ENCODE measurements at regions not wholly inside any gene's neighbourhood (a gene's known extent, or its start where the extent isn't known, plus 50 kb on each side); places are given as distances from the start of the nearest gene placed in this dataset.

DNA sequence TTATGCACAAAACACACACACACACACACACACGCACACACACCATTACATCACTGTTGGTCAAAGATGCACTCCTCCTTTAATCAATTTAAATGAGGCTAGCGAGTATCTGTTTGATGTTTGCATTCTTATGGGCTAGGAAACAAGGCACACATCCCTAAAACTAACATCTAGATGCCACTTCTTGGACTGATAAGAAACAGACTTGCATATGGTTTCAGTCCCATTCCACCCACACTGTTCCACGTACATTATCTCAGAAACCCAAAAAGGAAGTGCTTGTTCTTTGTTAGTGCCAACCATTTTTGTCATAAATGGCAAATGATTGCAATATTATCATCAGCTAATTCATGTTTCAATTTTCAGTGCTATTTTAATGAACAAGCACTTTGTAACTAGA lies 69.5 kb downstream of the CCR1 start:
- intact Hi-C loops (cut with micrococcal nuclease) (no loop called here), dilution Hi-C loops (cut with HindIII; ENCODE audit: low sequenced_read_pairs, unreplicated experiment) (no loop called here), in situ Hi-C loops (cut with MboI; ENCODE audit: low sequenced_read_pairs) (no loop called here)
- no peak overlapping the region for H3K23ac ChIP-seq (ENCODE audit: low read depth, low read length)
- H3K27me3 ChIP-seq (ENCODE audit: control insufficient read depth, insufficient read depth, low read length), result peaks cover 19% of the 10 kb centered on the region
- no peak overlapping the region for H2BK5ac ChIP-seq (ENCODE audit: low read depth, low read length, poor library complexity, severe bottlenecking)
- H4K8ac ChIP-seq (ENCODE audit: low read depth in 2 of 2, low read length in 2 of 2), result no peak overlapping the region
- WGBS, 2 experiments (ENCODE audit: extremely low coverage in 2 of 2, insufficient read length in 1 of 2), result no CpG with 5 or more reads among the region's 3 CpGs
- H2AFZ ChIP-seq (replicated peaks; ENCODE audit: low read length, poor library complexity), result no peak overlapping the region
- H4K5ac ChIP-seq (ENCODE audit: low read depth, low read length), result no peak overlapping the region
- ChIA-PET CTCF (no interaction called here), POLR2A (ENCODE audit: unreplicated experiment) (no interaction called here)
- H3K4ac ChIP-seq (ENCODE audit: low read depth, low read length), result no peak overlapping the region
- no peak overlapping the region for H2BK120ac ChIP-seq (ENCODE audit: low read depth, low read length)
- H2BK15ac ChIP-seq (ENCODE audit: low read depth, low read length), result no peak overlapping the region
- no peak overlapping the region for H3K18ac ChIP-seq (ENCODE audit: low read depth, low read length)
- H2BK20ac ChIP-seq (ENCODE audit: low read depth, low read length), result no peak overlapping the region
- H3K9me3 ChIP-seq (ENCODE audit: control insufficient read depth, insufficient read depth, low read length), result no peaks in the 10 kb centered on the region
- H3K4me1 ChIP-seq (ENCODE audit: control insufficient read depth, insufficient read depth, low read length), result no peaks in the 10 kb centered on the region
- no peak overlapping the region for H3K14ac ChIP-seq (replicated peaks; ENCODE audit: low read depth, low read length)
- H4K20me1 ChIP-seq (ENCODE audit: insufficient read depth, low read length), result no peaks in the 10 kb centered on the region
- no peak overlapping the region for H3K4me3 ChIP-seq (ENCODE audit: insufficient read depth, low read depth, low read length)
- no peak overlapping the region for H2AK9ac ChIP-seq (replicated peaks; ENCODE audit: low read depth, low read length, poor library complexity)
- no peak overlapping the region for H3K56ac ChIP-seq (ENCODE audit: extremely low read depth, insufficient read depth, low read length)
- no TSS peak for BruUV-seq (replicated peaks)
- TF ChIP-seq RAD21 (IDR thresholded peaks at IDR 0.05; ENCODE audit: low read length) (no peak), NFE2L2 (IDR thresholded peaks at IDR 0.05; ENCODE audit: low read depth, low read length) (no peak), CHD1 (IDR thresholded peaks at IDR 0.05; ENCODE audit: low read depth, low read length) (no peak), MAFK (IDR thresholded peaks at IDR 0.05; ENCODE audit: low read depth, low read length) (no peak), MAZ (IDR thresholded peaks at IDR 0.05; ENCODE audit: borderline replicate concordance, low read depth, low read length) (no peak), BHLHE40 (IDR thresholded peaks at IDR 0.05; ENCODE audit: low read depth, low read length) (no peak), RFX5 (IDR thresholded peaks at IDR 0.05; ENCODE audit: low read depth, low read length) (no peak), FOS (IDR thresholded peaks at IDR 0.05; ENCODE audit: low read depth, low read length) (no peak), SMC3 (IDR thresholded peaks at IDR 0.05; ENCODE audit: low read depth, low read length) (no peak), MXI1 (IDR thresholded peaks at IDR 0.05; ENCODE audit: borderline replicate concordance, low read depth, low read length) (no peak), POLR2A (IDR thresholded peaks at IDR 0.05; ENCODE audit: low read depth, low read length) (no peak), RCOR1 (IDR thresholded peaks at IDR 0.05; ENCODE audit: insufficient replicate concordance, low read length) (no peak), CEBPB (IDR thresholded peaks at IDR 0.05; ENCODE audit: low read depth, low read length) (no peak)
- TF ChIP-seq, protein P1, sequence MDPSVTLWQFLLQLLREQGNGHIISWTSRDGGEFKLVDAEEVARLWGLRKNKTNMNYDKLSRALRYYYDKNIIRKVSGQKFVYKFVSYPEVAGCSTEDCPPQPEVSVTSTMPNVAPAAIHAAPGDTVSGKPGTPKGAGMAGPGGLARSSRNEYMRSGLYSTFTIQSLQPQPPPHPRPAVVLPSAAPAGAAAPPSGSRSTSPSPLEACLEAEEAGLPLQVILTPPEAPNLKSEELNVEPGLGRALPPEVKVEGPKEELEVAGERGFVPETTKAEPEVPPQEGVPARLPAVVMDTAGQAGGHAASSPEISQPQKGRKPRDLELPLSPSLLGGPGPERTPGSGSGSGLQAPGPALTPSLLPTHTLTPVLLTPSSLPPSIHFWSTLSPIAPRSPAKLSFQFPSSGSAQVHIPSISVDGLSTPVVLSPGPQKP (IDR thresholded peaks at IDR 0.05; ENCODE audit: borderline replicate concordance, low read depth, low read length), result no peak
- TF ChIP-seq, protein P2, sequence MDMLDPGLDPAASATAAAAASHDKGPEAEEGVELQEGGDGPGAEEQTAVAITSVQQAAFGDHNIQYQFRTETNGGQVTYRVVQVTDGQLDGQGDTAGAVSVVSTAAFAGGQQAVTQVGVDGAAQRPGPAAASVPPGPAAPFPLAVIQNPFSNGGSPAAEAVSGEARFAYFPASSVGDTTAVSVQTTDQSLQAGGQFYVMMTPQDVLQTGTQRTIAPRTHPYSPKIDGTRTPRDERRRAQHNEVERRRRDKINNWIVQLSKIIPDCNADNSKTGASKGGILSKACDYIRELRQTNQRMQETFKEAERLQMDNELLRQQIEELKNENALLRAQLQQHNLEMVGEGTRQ (IDR thresholded peaks at IDR 0.05; ENCODE audit: low read depth, low read length), result no peak
- TF ChIP-seq, protein P3, sequence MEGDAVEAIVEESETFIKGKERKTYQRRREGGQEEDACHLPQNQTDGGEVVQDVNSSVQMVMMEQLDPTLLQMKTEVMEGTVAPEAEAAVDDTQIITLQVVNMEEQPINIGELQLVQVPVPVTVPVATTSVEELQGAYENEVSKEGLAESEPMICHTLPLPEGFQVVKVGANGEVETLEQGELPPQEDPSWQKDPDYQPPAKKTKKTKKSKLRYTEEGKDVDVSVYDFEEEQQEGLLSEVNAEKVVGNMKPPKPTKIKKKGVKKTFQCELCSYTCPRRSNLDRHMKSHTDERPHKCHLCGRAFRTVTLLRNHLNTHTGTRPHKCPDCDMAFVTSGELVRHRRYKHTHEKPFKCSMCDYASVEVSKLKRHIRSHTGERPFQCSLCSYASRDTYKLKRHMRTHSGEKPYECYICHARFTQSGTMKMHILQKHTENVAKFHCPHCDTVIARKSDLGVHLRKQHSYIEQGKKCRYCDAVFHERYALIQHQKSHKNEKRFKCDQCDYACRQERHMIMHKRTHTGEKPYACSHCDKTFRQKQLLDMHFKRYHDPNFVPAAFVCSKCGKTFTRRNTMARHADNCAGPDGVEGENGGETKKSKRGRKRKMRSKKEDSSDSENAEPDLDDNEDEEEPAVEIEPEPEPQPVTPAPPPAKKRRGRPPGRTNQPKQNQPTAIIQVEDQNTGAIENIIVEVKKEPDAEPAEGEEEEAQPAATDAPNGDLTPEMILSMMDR (conservative IDR thresholded peaks at IDR 0.05; ENCODE audit: low read depth, low read length), result no peak
- no peaks in the 10 kb centered on the region for H3K9me1 ChIP-seq (ENCODE audit: insufficient read depth, low read length)
- H3K4me2 ChIP-seq (ENCODE audit: low read depth, low read length), result no peak overlapping the region
- H3K9ac ChIP-seq (ENCODE audit: low read depth, low read length), result no peak overlapping the region
- H4K91ac ChIP-seq (ENCODE audit: insufficient read depth, low read depth, low read length), result no peak overlapping the region
- no peaks in the 10 kb centered on the region for H3K36me3 ChIP-seq (ENCODE audit: control insufficient read depth, insufficient read depth, low read length)
- H3K79me1 ChIP-seq (ENCODE audit: low read depth in 1 of 2, low read length in 2 of 2), result no peaks in the 10 kb centered on the region
- DNase-seq (no peak), ATAC-seq (ENCODE audit: low read depth) (no peak)
- H3K27ac ChIP-seq (ENCODE audit: insufficient read depth, low read length), result no peak overlapping the region
- no peak overlapping the region for H2AK5ac ChIP-seq (ENCODE audit: low read depth, low read length)

All from IMR-90 (cell line).